ENCODE measurements at regions not wholly inside any gene's neighbourhood (a gene's known extent, or its start where the extent isn't known, plus 50 kb on each side); places are given as distances from the start of the nearest gene placed in this dataset.

- POLR2A ChIA-PET, result no interaction called here
- no peak overlapping the region for H3K4me3 ChIP-seq (ENCODE audit: low read depth, low read length)
- CTCF ChIA-PET, result interaction anchor here (0.6 kb wide), 1 partner anchor 91 kb away, joined by 3 read pairs; no protein-coding TSS in a partner anchor
- TF ChIP-seq WT1 (tag by site-specific recombination; IDR thresholded peaks at IDR 0.05) (no peak), ZNF449 (tag by site-specific recombination; IDR thresholded peaks at IDR 0.05) (no peak), ZNF10 (tag by site-specific recombination; IDR thresholded peaks at IDR 0.05) (peak; percentile 95)
- H3K27ac ChIP-seq (ENCODE audit: extremely low read depth, low read depth, low read length), result no peak overlapping the region
- no peaks in the 10 kb centered on the region for H3K4me1 ChIP-seq (ENCODE audit: control insufficient read depth, insufficient read depth, low read length)
- peaks cover 3% of the 10 kb centered on the region; the same call in 1 of the 2 replicates for H3K9me3 ChIP-seq (ENCODE audit: control insufficient read depth, insufficient read depth, low read depth, low read length)
- no peaks in the 10 kb centered on the region for H3K36me3 ChIP-seq (ENCODE audit: control insufficient read depth in 2 of 2, insufficient read depth in 1 of 2, low read length in 2 of 2)
Observed at GRCh38 chr1:229782469-229782868, 156.4 kb downstream of the URB2 start.

GRCh38 chr1:229784834-229785233 is 158.8 kb downstream of the URB2 start:
- CTCF ChIA-PET, result interaction anchor here (0.5 kb wide), 1 partner anchor 63 kb away, joined by 4 read pairs; no protein-coding TSS in a partner anchor
- TF ChIP-seq ZNF416 (tag by site-specific recombination; IDR thresholded peaks at IDR 0.05) (no peak), ZNF664 (tag by site-specific recombination; IDR thresholded peaks at IDR 0.05) (no peak), REST (tag by site-specific recombination; IDR thresholded peaks at IDR 0.05) (no peak), ZNF10 (tag by site-specific recombination; IDR thresholded peaks at IDR 0.05) (no peak), ZEB2 (tag by site-specific recombination; IDR thresholded peaks at IDR 0.05) (no peak), ZNF521 (tag by site-specific recombination; IDR thresholded peaks at IDR 0.05) (no peak), ZNF19 (tag by site-specific recombination; IDR thresholded peaks at IDR 0.05; ENCODE audit: low read depth) (no peak), ZNF677 (tag by site-specific recombination; IDR thresholded peaks at IDR 0.05) (no peak), TSHZ1 (tag by site-specific recombination; IDR thresholded peaks at IDR 0.05; ENCODE audit: borderline replicate concordance) (no peak), ZBTB26 (tag by site-specific recombination; optimal IDR thresholded peaks at IDR 0.05) (no peak), ZNF292 (tag by site-specific recombination; IDR thresholded peaks at IDR 0.05; ENCODE audit: borderline replicate concordance, low read depth) (no peak), ZFP69B (tag by site-specific recombination; IDR thresholded peaks at IDR 0.05) (no peak), ZNF600 (tag by site-specific recombination; IDR thresholded peaks at IDR 0.05) (no peak), ZSCAN16 (tag by site-specific recombination; IDR thresholded peaks at IDR 0.05) (no peak), ZNF596 (tag by site-specific recombination; IDR thresholded peaks at IDR 0.05) (no peak), ZNF391 (tag by site-specific recombination; IDR thresholded peaks at IDR 0.05; ENCODE audit: borderline replicate concordance, low read depth) (no peak), ZNF174 (tag by site-specific recombination; IDR thresholded peaks at IDR 0.05) (no peak), ZNF530 (tag by site-specific recombination; IDR thresholded peaks at IDR 0.05; ENCODE audit: low read depth) (no peak)

More at GRCh38 chr1:229784834-229785233, 158.8 kb downstream of the URB2 start:
- Histone ChIP-seq H3K4me1 (ENCODE audit: control insufficient read depth, insufficient read depth, low read length) (no peaks in the 10 kb centered on the region), H3K9me3 (ENCODE audit: control insufficient read depth, insufficient read depth, low read depth, low read length) (peaks cover 3% of the 10 kb centered on the region; the same call in 1 of the 2 replicates), H3K27ac (ENCODE audit: extremely low read depth, low read depth, low read length) (no peak overlapping the region), H3K36me3 (ENCODE audit: control insufficient read depth in 2 of 2, insufficient read depth in 1 of 2, low read length in 2 of 2) (no peaks in the 10 kb centered on the region), H3K4me3 (ENCODE audit: low read depth, low read length) (no peak overlapping the region)
- POLR2A ChIA-PET, result no interaction called here

Data from HEK293 (cell line).